Esophagus (tissue), 2 donors: ENCODE measurements at regions not wholly inside any gene's neighbourhood (a gene's known extent, or its start where the extent isn't known, plus 50 kb on each side); places are given as distances from the start of the nearest gene placed in this dataset.

Experiments
- H3K27ac ChIP-seq, 2 donors: one replicate each; pipeline ENCODE4 v1.5.1; 2013; ENCODE audit warnings: low read depth in 2 of 2, mild to moderate bottlenecking in 2 of 2, inconsistent platforms in 1 of 2, low read length in 1 of 2, moderate library complexity in 1 of 2
- H3K27me3 ChIP-seq, 2 donors: one replicate each; pipeline ENCODE4 v1.6.1; 2013; ENCODE audit warnings: low read length in 2 of 2, control low read depth in 1 of 2, mild to moderate bottlenecking in 1 of 2; ENCODE audit not compliant: insufficient read depth in 2 of 2, control insufficient read depth in 1 of 2
- H3K36me3 ChIP-seq, 2 donors: one replicate each; pipeline ENCODE4 v1.6.1; 2013; ENCODE audit warnings: low read length in 1 of 2; ENCODE audit not compliant: control insufficient read depth in 2 of 2, insufficient read depth in 2 of 2
- H3K4me1 ChIP-seq, 2 donors: one replicate each; pipeline ENCODE4 v1.6.1; 2013; ENCODE audit warnings: low read length in 1 of 2; ENCODE audit not compliant: control insufficient read depth in 2 of 2, insufficient read depth in 2 of 2
- H3K4me3 ChIP-seq, 2 donors: one replicate each; pipeline ENCODE4 v1.5.1; 2013; ENCODE audit warnings: low read length in 2 of 2, mild to moderate bottlenecking in 2 of 2, low read depth in 1 of 2, moderate library complexity in 1 of 2
- H3K9me3 ChIP-seq, 2 donors: one replicate each; pipeline ENCODE4 v1.6.1; 2013; ENCODE audit warnings: mild to moderate bottlenecking in 2 of 2, low read depth in 1 of 2, low read length in 1 of 2, moderate library complexity in 1 of 2; ENCODE audit not compliant: control insufficient read depth in 2 of 2, insufficient read depth in 1 of 2
- WGBS, 2 donors: extraction: QIAGEN DNeasy Blood & Tissue Kit; methylation state at CpG; one replicate each; pipeline ENCODE4 v1.1.7; 2013; 5-methylcytosine and 5-hydroxymethylcytosine counted together
- donor health status: healthy with polysubstance abuse.
- donor health status: Bipolar disorder and iron deficiency.

DNA sequence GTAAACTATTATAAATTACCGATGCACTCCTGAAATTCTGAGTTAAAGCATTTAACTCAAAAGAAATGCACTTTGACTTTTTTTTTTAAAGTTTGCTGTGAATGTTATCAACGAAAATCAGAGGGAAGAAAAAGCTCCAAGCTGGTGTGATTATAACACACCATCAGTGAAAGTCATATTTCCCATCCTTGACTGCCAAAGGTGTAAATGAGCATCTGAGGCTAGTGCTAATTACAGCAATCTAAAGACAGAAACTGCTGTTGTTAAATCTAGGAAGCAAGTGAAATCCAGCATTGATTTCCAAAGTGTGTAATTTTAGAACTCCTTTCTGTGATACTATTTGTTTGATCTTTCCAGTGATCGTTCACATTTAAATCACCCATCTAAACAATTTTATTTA is 1538.8 kb downstream of the TECRL start:
- no peaks in the 10 kb centered on the region for H3K36me3 ChIP-seq
- no peak overlapping the region for H3K27ac ChIP-seq
- peaks cover 0 to 3% of the 10 kb centered on the region in 2 donors for H3K9me3 ChIP-seq
- WGBS, 2 donors: 69 to 71% methylated on average over 3 of the region's 3 CpGs
- H3K4me1 ChIP-seq: no peaks in the 10 kb centered on the region
- no peaks in the 10 kb centered on the region for H3K27me3 ChIP-seq
- no peak overlapping the region for H3K4me3 ChIP-seq

- Histone ChIP-seq H3K27ac (no peak overlapping the region), H3K27me3 (no peaks in the 10 kb centered on the region), H3K9me3 (no peaks in the 10 kb centered on the region), H3K4me1 (no peaks in the 10 kb centered on the region), H3K4me3 (no peak overlapping the region), H3K36me3 (no peaks in the 10 kb centered on the region)
- WGBS, 2 donors: 78 to 79% methylated on average over 3 of the region's 3 CpGs
Observed at GRCh38 chr4:62865261-62865660, 1544.0 kb downstream of the TECRL start.

GRCh38 chr4:62849696-62850095 is 1559.6 kb downstream of the TECRL start:
- H3K27ac ChIP-seq: no peak overlapping the region
- H3K27me3 ChIP-seq: no peaks in the 10 kb centered on the region
- no peaks in the 10 kb centered on the region for H3K9me3 ChIP-seq
- no peak overlapping the region for H3K4me3 ChIP-seq
- 57 to 70% methylated on average over 1 of the region's 1 CpG for WGBS, 2 donors
- no peaks in the 10 kb centered on the region for H3K4me1 ChIP-seq
- no peaks in the 10 kb centered on the region for H3K36me3 ChIP-seq

- no peaks in the 10 kb centered on the region for H3K9me3 ChIP-seq
- no peaks in the 10 kb centered on the region for H3K4me1 ChIP-seq
- no peak overlapping the region for H3K4me3 ChIP-seq
- H3K27me3 ChIP-seq: no peaks in the 10 kb centered on the region
- H3K36me3 ChIP-seq: no peaks in the 10 kb centered on the region
- no peak overlapping the region for H3K27ac ChIP-seq
- WGBS, 2 donors: 23 to 25% methylated on average over 2 of the region's 2 CpGs
Observed at GRCh38 chr4:62835631-62836030, 1573.6 kb downstream of the TECRL start.

GRCh38 chr4:62822306-62822705 is 1586.9 kb downstream of the TECRL start:
- H3K4me1 ChIP-seq: no peaks in the 10 kb centered on the region
- 39 to 55% methylated on average over 1 of the region's 1 CpG for WGBS, 2 donors
- no peak overlapping the region for H3K27ac ChIP-seq
- no peak overlapping the region for H3K4me3 ChIP-seq
- no peaks in the 10 kb centered on the region for H3K9me3 ChIP-seq
- H3K36me3 ChIP-seq: no peaks in the 10 kb centered on the region
- no peaks in the 10 kb centered on the region for H3K27me3 ChIP-seq

GRCh38 chr4:62816566-62816965 is 1592.7 kb downstream of the TECRL start:
- Histone ChIP-seq H3K4me3 (no peak overlapping the region), H3K27ac (no peak overlapping the region), H3K9me3 (no peaks in the 10 kb centered on the region), H3K36me3 (no peaks in the 10 kb centered on the region), H3K4me1 (no peaks in the 10 kb centered on the region), H3K27me3 (no peaks in the 10 kb centered on the region)
- WGBS, 2 donors: 52 to 53% methylated on average over 25 of the region's 25 CpGs

- WGBS, 2 donors: 40 to 51% methylated on average over 3 of the region's 3 CpGs
- Histone ChIP-seq H3K4me3 (no peak overlapping the region), H3K9me3 (no peaks in the 10 kb centered on the region), H3K4me1 (no peaks in the 10 kb centered on the region), H3K27ac (no peak overlapping the region), H3K27me3 (no peaks in the 10 kb centered on the region), H3K36me3 (no peaks in the 10 kb centered on the region)
Observed at GRCh38 chr4:62814510-62815047, 1594.7 kb downstream of the TECRL start.

GRCh38 chr4:62806816-62807215 is 1602.4 kb downstream of the TECRL start:
- no peaks in the 10 kb centered on the region for H3K4me1 ChIP-seq
- no peaks in the 10 kb centered on the region for H3K36me3 ChIP-seq
- no peak overlapping the region for H3K4me3 ChIP-seq
- 43 to 55% methylated on average over 5 of the region's 5 CpGs for WGBS, 2 donors
- H3K9me3 ChIP-seq: no peaks in the 10 kb centered on the region
- H3K27me3 ChIP-seq: no peaks in the 10 kb centered on the region
- no peak overlapping the region for H3K27ac ChIP-seq

GRCh38 chr4:62804075-62804474 is 1603.9 kb downstream of the ADGRL3 start:
- H3K4me1 ChIP-seq: no peaks in the 10 kb centered on the region
- no peaks in the 10 kb centered on the region for H3K27me3 ChIP-seq
- H3K36me3 ChIP-seq: no peaks in the 10 kb centered on the region
- H3K4me3 ChIP-seq: no peak overlapping the region
- 60 to 87% methylated on average over 2 of the region's 2 CpGs for WGBS, 2 donors
- no peak overlapping the region for H3K27ac ChIP-seq
- H3K9me3 ChIP-seq: no peaks in the 10 kb centered on the region

GRCh38 chr4:62797221-62797620 is 1597.1 kb downstream of the ADGRL3 start:
- 63 to 79% methylated on average over 1 of the region's 1 CpG for WGBS, 2 donors
- Histone ChIP-seq H3K4me1 (no peaks in the 10 kb centered on the region), H3K36me3 (no peaks in the 10 kb centered on the region), H3K9me3 (no peaks in the 10 kb centered on the region), H3K4me3 (no peak overlapping the region), H3K27ac (no peak overlapping the region), H3K27me3 (no peaks in the 10 kb centered on the region)
